Retinal pigment epithelial cell (primary cell): ENCODE measurements at regions not wholly inside any gene's neighbourhood (a gene's known extent, or its start where the extent isn't known, plus 50 kb on each side); places are given as distances from the start of the nearest gene placed in this dataset.

Experiments
- DNase-seq: peaks from one replicate; pipeline ENCODE4 v3.0.0-alpha.2; 2010; ENCODE audit warnings: low read depth
- H3K4me3 ChIP-seq: 2 replicates; pipeline ENCODE4 v1.5.1; 2011; ENCODE audit warnings: mild to moderate bottlenecking, low read length, control low read depth, moderate library complexity
- TF ChIP-seq, protein P1 (sequence below): conservative IDR thresholded peaks from 2 replicates; pipeline ENCODE4 v1.5.1; 2011; ENCODE audit warnings: low read depth, low read length, control low read depth, inconsistent platforms

DNA sequence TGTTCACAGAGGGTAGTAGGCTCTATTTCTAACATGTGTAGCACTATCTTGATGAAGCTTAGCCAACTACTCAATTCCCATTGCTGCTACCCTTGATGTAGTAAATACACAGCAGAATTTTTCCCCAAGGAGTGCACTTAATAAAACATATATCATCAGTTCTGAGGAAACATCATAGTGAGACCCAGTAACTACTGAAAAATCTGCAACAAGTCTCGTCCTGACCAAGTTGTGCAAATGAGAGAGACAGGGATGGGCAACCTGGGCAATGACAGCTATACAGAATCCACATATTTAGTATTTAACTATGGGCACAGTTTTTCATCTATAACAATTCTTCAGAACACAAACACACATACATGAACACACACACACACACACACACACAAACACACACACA lies 1073.8 kb upstream of the SORCS1 start:
- TF ChIP-seq, protein P1, sequence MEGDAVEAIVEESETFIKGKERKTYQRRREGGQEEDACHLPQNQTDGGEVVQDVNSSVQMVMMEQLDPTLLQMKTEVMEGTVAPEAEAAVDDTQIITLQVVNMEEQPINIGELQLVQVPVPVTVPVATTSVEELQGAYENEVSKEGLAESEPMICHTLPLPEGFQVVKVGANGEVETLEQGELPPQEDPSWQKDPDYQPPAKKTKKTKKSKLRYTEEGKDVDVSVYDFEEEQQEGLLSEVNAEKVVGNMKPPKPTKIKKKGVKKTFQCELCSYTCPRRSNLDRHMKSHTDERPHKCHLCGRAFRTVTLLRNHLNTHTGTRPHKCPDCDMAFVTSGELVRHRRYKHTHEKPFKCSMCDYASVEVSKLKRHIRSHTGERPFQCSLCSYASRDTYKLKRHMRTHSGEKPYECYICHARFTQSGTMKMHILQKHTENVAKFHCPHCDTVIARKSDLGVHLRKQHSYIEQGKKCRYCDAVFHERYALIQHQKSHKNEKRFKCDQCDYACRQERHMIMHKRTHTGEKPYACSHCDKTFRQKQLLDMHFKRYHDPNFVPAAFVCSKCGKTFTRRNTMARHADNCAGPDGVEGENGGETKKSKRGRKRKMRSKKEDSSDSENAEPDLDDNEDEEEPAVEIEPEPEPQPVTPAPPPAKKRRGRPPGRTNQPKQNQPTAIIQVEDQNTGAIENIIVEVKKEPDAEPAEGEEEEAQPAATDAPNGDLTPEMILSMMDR, result no peak
- no peak for DNase-seq
- H3K4me3 ChIP-seq, result no peak overlapping the region

DNA sequence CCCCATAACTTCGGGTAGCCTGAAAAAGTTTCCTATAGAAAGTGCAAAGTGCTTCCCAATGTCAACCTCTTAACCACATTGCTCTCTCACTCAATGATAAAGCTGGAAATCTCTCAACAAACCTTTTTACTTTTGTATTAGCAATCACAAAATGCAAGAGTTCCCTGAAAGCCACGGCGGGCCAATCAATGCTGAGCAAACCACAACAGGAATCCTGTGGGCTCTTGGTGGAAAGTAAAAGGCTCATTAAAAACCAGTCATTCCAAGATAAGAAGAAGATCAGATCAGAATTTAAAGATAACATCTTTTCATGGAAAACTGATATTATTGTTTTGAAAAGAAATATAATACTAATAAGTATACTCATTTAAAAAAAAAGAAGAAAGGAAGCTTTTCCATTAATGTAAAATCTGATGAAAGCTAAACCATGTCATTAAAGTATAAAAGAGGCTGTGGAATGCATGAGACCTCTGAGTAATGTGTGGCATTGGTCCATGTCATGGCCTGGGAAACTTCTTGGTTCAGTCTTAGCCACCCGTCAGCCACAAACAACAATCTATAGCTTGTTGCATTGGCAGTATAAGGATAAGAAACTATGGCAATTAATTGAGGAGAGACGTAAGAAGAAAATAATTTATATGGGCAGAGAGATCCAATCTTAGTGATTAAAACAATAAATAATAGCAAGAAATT lies 1066.1 kb upstream of the SORCS1 start:
- TF ChIP-seq, protein P1, result no peak
- no peak overlapping the region for H3K4me3 ChIP-seq
- peak; percentile 17 for DNase-seq

DNA sequence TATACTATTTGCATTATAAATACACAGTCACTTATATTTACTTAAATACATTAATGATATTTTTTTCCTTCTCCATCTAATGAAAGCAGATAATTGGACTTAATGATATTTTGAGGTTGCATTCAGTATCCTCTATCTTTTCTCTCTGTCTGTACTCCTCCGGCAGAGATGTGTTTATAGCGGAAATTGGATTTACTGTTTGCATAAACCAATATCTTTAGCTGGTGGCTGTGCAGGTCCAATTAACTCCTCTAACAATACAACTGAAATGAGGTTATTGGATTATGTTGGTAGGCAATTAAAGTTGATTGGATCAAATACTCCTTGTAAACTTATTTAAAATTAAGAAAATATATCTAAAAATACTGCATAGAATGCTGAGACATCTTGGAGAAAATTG lies 1044.2 kb upstream of the SORCS1 start:
- DNase-seq, result no peak
- TF ChIP-seq, protein P1, result no peak
- H3K4me3 ChIP-seq, result no peak overlapping the region

DNA sequence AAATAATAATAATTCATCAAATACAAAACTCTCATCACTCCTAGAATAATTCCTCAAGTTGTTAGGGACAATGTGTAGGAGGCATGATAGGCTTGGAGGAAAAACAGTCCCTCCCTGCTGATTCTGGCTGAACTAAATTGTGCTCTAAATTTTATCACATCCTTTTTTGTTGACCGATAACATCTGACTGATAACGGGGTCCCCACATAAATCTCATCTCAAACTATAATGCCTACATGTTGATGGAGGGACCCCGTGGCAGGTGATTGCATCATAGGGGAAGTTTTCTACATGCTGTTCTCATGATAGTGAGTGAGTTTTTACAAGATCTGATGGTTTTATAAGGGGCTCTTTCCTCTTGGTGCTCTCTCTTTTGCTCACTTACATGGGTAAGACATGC lies 1043.5 kb upstream of the SORCS1 start:
- TF ChIP-seq, protein P1, result no peak
- no peak for DNase-seq
- no peak overlapping the region for H3K4me3 ChIP-seq

DNA sequence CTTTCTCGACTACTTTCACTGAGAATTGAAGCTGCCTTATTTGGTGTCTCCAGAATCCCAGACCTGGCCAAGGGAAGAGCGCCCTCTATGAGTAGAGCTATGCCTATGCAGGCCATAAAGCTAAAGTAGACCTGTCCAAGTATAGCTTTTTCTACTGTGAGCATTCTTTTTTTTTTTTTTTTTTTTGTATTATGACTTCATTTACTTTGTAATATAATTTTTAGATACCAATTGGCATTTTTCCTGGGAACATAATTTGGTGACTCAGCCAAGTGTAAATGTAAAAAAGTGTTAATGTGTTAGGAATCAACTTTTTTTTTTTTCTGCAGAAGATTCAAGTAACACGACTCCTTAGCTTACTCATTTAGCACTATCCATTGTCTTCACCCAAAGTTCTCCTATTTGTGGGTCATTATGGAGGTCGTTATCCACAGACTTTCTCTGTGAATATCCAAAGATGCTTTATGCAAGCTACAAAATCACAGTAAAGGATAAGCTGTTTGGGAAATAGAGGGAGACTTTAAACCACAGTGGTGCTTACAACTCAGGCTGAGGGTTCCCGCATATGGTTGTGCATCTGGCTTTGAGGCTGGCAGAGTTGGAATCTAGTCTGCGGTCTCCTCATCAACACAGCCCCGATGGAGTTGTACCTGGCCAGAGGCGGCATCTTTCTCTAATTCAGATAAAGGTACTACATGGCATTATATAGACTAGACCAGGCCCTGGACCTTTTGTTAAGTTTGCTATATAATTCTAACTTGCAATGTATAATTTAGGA lies 1040.2 kb upstream of the SORCS1 start:
- no peak for DNase-seq
- H3K4me3 ChIP-seq, result no peak overlapping the region
- TF ChIP-seq, protein P1, result peak; percentile 92

DNA sequence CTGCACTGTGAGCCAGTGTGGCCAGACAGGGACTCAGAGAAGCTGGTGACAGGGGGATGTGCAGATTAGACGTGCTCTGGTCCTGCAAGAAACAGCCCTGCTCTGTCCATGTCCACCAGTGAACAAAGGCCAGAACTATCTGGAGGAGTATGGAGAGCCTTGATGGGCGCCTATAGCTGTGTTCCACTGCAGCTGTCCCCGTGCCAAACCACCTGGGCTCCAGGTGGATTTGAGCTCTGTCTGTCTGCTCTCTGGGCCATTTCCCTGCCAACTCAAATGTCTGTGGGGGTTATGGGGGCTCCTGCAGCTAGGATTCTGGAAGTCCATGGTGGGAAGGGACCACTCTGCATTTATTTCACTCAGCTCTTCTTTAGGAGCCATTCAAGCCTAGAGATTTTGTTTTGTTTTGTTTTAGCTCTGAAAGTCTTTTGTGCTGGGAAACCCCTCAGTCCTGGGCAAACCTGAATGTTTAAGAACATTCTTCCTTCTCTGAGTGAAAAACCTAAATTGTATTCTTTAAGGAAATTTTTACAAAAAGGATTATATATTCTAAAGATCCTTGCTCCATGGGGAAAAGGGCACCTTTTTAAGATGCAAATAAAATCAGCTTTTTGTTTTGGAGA lies 1039.5 kb upstream of the SORCS1 start:
- TF ChIP-seq, protein P1, result no peak
- H3K4me3 ChIP-seq, result no peak overlapping the region

More for the DNA sequence above, 1039.5 kb upstream of the SORCS1 start:
- DNase-seq, result no peak
